ENCODE measurements at regions not wholly inside any gene's neighbourhood (a gene's known extent, or its start where the extent isn't known, plus 50 kb on each side); places are given as distances from the start of the nearest gene placed in this dataset.
A peak's percentile ranks its signal among the peaks of the same experiment; 100 is the strongest.

DNA sequence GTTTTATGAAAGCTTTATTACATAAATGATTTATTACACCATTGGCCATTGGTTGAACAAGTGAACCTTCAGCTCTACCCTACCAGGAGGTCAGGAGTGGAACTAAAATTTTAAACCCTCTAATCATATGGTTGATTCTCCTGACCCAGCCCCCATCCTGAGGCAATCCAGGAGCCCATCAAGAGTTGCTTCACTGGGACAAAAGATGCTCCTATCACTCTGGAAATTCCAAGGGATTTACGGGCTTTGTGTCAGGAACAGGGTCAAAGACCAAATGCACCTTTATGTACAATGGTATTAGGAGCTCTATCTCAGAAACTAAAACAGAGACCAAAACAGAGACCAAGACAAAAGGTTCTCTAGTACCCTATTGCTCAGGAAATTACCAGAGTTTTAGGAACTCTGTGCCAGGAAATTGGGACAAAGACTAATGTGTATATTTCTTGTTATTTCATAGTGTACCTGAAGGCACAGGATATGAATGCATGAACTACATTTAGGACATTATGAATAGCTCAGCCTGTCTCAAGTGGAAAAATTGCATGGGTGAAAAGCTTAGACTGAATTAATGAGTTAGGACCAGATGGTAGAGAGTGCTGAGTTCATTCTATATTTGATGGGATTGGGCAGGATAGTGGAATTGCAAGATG is 171.7 kb upstream of the FLRT2 start:
- DNase-seq (ENCODE audit: low read depth), result no peak

DNA sequence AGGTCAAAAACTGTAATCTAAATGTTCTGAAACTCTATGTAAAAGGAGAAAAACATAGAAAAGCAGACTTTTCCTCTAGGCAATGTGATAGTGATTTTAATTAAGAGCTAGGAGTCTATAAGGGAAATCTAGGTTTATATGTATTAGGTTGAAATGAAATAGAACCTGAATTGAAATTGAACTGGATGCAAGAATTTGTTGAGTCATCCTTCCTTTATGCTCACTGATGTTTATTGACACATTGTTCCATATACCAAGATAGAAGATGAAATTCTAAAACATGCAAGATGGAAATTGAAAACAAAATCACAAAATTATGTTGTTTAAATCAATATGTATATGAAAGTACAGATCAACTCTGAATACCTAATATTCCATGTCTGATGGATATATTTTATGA is 170.4 kb upstream of the FLRT2 start:
- DNase-seq (ENCODE audit: low read depth), result no peak

DNA sequence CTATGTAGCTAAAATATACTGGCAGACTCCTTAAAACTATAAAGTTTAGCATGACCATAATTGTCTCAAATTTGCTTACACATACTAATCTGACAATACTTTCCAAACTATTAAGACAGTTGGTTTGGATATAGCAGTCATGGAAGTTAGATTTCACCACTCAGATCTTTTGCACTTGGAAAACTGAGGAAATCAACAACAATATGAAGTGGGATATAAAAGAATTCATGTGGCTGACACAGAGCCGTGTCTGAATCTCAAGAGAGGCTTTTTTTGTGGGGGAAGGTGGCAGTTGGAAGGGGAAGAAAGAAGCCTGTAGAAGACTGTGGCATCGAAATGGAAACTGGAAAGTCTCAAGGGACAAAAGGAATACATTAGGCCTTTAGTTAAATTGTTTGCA is 166.6 kb upstream of the FLRT2 start:
- no peak for DNase-seq (ENCODE audit: low read depth)

DNA sequence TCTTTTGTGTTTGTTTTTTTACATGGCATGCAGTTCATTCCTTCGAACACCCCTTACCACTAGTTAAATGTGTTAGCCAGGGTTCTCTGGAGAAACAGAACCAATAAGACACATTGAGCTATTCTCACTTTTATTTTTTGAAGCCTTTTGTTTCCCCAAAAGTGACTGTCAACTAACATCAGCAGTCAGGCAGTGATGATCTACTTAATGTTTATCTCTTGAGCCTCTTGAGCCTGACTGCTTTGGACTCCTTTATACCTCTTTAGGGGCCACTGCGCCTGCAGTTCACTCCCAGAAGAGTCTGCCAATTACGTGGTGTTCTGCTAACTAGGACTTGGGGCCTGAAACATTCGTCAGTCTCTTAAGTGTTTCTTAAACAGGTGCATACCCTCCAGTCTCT is 163.7 kb upstream of the FLRT2 start:
- no peak for DNase-seq (ENCODE audit: low read depth)

DNA sequence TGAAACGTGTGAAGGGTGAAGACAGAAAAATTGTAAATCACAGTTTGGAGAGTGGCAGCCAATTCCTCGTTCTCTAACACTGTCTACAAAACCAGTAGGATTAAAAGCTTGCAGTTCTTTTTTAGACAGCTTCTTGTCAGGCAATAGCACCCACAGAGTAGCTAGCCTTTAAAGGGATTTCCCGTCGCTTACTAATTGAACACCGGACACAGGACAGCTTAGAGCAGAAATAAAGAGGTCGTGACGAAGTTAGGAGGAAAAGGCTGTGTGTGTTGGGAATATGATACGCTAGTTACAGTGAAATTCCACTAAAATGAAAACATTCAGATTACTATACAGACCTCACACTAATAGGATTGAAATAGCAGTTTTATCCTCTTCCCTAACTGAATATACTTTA is 149.1 kb upstream of the FLRT2 start:
- peak; percentile 18 for DNase-seq (ENCODE audit: low read depth)

DNA sequence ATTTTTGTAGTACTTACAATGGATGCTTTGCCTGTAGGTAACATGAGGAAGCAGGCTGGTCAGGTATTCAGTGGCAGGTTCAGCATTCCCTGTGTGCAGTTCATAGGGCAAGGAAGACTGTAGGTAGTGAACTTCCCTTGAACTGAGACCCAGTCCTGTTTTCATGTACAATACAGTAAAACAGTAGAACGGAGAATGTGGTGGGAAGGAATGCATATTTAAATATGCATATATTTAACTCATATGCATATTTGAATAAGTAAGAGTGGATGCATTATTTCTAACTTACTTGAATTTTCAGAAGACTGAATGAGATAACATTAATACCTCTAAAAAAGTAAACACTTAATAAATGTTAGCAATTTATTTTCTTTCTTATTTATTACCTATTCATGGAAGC is 147.6 kb upstream of the FLRT2 start:
- DNase-seq (ENCODE audit: low read depth), result no peak

DNA sequence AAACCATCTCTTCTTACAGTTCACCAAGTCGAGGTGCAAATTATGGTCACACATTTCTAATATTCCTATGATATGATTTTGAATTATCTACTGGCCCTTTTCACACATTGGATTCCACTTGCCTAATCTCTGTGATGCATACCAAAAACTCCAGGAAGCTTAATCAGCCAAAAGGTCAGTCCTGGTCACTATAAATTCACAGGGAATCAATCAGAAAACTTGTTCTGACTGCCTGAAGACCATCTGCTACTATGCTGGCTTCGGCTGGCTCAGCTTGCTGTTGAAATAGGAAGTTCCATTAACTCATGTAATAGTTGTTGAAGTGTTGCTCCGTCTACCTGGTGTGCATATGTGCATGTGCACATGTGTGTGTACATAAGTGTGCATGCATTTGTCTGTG is 142.8 kb upstream of the FLRT2 start:
- no peak for DNase-seq (ENCODE audit: low read depth)

DNA sequence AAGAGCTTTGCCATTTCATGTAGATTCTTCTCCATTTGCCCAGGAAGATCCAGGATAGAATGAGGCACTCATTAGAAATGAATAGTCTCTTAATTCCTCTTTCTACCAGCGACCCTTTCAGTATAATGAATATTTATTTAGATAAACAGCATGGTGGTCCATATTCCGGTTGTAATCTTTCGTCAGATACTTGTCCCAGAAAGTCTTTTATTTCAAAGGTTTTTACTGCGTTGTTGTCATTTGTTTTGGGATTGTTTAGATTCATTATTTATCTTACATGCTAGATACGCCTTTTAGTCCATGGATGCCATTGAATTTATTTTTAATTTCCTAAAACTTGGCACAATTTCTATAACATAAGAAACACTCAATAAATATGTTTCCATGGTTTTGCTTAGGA is 139.7 kb upstream of the FLRT2 start:
- no peak for DNase-seq (ENCODE audit: low read depth)

DNA sequence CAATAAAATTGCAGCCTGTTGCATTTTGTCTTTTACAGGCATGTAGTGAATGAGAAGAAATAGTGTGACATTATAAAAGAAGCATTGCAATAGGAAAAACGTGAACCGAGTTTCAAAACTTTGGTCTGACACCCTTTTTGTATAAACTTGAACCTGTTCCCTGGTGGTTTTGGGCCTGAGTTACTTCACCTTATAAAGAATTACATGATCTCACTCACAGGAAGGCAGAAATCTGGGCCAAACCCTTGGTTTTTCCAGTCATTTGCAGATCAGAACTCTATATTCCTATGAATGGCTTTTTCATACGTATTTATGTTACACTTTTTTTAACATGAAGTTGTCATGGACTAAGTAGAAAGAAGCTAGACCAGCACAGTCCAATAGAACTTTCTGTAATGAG is 138.5 kb upstream of the FLRT2 start:
- DNase-seq (ENCODE audit: low read depth), result no peak

DNA sequence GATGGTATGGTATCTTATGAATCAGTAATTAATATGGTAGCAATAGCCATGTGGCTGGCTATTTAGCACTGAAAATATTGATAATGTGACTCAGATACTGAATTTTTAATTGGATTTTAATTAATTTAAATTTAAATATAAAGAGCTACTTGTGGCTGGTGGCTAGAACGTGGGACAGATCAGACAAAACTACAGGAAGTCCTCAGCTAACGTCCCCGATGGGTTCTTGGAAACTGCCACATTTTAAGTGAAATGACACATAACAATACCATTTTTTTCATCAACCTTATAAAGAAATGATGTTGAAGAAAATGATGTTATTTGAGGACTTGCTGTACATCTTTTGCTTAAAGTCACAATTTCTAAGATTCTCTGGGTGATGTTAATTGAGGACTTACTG is 138.1 kb upstream of the FLRT2 start:
- DNase-seq (ENCODE audit: low read depth), result no peak

DNA sequence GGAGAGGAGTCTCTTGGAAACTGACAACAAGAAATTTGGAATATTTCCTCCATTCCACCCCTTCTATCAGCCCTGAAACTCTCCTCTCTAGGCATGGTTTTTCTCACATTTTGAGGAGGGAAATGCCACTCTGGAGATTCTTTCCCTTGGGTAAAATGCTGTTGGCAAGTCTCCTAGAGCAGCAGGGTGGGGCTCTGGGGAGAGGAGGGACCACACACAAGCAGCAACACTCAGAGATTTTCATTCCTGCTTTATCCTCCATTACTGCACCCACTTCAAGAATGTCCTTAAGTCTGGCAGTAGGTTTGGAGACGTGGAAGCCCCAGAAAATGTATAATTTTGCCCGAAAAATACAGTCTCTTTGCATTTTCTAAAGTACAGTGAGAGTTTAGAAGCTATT is 130.8 kb upstream of the FLRT2 start:
- peak; percentile 40 for DNase-seq (ENCODE audit: low read depth)

DNA sequence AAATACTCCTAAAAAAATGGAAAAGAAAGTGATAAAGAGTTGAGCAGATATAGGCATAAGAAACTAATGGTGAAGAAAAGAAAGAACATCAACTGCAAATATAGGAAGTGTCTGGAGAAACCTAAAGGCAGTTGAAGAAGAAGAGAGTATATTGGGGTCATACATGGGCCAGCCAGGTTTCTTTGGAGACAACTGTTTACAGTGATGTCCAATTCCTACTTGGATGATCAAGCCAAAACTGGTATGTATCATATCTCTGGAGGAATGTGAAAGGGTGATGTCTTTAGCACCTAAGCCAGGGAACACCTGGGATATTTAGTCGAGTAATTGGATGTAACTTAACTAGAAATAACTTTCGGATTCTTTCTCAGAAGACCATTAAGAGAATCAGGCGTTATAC is 129.3 kb upstream of the FLRT2 start:
- DNase-seq (ENCODE audit: low read depth), result no peak

DNA sequence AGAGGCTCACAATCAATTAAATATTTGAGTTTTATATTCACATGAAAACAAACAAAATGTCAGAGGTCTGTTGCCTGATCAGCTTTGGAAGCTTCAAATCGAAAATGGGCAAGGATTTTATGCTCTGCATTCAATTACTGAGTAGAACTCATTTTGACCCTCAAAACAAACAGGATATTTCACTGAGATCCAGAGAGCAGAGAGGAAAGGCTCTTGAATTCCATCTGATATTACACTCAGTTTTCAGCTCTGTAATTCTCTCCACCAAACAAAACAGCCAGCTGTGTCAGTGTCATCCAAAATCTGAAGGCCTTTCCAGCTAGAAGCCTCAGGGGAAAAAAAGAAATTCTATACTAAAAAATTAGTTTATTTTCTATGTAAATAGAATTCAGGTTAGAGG is 128.6 kb upstream of the FLRT2 start:
- DNase-seq (ENCODE audit: low read depth), result peak; percentile 17

DNA sequence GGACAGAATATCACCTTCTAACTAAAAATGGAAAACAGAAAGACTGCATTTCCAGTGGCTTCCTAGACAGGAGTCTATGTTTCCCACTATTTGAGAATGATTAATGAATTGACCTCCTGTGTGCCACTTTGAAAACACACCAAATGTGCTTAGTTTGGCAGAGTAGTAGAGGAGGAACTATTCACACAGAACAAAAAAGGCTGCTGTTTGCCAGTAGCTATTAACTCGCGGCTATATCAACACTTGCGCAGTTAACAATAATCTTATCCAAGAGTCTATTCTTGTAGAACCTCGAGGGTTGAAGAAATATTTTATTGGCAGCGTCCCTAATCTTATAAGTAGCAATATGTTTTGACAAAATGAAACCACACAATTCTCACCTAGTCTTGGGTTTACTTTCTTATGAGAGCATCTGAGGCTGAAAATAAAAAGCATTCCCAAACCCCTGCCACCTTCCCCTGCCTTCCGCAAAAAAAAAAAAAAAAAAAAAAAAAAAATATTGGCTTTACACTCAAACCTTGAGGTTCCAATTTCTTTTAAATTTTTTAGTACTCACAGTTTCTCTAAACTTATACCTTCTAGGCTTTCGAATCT is 127.3 kb upstream of the FLRT2 start:
- no peak for DNase-seq (ENCODE audit: low read depth)

DNA sequence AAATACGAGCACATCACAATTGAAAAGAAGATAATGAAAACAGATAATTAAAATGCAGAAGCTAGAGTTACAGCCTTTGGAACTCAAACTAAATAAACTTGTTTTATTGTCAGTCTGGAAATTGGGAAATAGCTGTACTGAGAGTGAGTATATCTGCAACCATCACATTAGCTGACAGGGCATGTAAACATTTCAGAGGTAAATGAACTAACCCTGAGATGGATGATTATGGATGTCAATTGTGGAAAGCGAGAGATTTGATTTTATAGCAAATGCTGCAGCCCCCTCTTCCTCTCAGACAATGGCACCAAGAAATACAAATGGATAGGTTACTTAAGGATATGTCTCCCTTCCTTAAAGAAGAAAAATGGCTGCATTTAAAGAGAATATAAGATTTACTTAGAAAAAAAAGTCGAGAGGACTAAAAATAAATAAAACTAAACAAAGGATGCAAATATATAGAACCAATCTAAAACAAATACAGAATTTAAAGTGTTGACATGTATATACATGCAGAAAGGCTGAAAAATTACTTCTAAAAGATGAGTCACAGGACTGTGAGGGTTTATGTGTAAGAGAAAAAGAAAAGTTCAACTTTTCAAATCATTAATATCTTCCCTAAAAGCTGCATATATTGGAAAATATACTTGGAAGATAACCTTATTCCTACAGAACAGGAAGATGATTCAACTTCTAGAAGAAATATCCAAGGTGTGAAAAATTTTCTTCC is 120.3 kb upstream of the FLRT2 start:
- DNase-seq (ENCODE audit: low read depth), result no peak

DNA sequence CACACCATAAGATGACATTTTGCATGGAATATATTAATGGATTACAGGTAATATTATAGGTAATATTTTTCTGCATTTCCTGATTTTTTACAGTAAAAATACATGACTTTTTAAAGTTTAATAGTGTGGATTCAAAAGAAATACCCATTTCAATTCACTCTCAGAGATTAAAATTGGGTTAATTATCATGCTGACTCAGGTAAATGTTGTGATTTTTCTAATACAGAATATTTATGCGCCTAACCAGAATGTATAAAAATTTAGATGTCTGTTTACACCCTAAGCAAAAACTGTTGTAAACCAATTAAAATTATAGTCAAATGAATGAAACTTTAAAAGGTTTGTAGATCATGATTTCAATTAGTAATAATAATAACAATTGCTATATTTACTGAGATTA is 117.2 kb upstream of the FLRT2 start:
- DNase-seq (ENCODE audit: low read depth), result no peak

DNA sequence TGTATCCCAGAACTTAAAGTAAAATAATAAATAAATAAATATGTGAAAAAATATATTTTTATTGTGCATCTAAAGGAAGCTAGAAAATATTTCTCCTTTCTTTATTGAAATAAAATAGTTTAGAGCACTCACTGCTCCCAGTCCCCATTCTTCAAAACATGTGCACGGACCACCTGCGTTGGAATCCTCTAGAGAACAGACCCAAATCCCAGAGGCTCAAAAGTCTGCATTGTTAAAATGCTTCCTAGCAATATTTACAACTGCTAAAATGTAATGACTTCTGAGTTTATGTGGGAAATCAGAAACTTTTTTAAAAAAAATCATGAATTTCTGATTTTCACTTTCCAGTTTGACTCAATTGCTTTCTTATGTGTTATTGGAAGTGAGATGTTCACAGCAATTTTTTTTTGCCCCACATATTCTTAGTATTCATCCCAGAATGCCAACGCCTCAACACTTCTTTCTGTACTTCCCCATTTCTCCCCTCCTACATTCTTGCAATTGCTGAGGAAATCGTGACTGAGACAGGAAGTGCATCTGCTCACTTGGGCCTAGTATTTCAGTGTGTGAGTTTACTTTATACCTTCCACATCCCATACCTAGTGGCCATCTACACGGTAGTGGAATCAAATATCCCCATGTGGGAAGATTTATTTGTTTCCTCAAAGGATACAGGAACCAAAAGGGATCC is 116.0 kb upstream of the FLRT2 start:
- DNase-seq (ENCODE audit: low read depth), result no peak

DNA sequence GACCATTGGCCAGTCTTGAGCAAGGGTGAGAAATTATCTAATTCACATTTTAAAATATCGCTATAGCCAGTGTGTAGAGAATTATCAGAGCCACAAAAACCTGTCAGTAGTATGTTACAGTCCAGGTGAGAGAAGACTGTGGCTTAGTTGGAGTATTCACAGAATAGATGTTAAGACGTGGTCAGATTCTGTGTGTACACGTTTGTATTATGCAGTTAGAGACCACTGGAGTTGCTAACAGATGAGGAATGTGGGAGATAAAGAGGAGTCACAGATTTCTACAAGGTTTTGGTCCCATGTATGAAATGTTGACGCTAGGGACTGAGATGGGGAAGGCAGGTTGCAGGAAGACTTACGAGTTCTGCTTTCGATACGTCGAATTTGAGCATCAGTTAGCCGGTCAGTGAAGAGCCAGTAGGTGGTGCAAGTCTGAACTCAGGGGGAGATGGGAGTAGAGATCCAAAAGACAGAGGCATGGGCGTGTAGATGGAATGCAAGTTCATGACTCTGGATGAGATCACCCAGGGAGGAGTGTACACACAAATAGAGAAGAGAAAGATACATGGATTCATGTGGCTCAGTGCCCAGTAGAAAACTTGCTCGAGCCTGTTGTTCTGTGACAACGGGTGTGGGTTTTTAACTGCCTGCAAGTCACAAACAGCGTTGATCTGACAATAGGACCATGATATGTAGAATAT is 114.8 kb upstream of the FLRT2 start:
- DNase-seq (ENCODE audit: low read depth), result peak; percentile 97

DNA sequence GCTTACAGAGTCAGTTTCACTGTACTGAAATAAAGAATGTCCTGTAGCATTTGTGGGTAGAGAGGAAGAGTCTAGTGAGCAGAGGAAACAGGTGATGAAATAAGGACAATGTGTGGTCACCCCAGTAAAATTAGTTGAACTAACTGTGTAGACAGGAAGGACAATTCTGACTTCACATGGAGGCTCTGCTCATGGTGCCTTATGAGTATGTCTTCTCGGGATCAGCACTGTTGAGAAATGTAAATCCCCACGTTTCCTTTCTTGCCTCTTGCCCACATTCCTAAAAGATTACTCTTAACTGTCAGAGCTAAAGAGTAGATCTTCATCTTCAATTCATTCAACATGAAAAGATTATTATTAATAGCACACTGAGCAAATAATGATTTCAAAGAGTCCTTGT is 113.2 kb upstream of the FLRT2 start:
- peak; percentile 81 for DNase-seq (ENCODE audit: low read depth)

DNA sequence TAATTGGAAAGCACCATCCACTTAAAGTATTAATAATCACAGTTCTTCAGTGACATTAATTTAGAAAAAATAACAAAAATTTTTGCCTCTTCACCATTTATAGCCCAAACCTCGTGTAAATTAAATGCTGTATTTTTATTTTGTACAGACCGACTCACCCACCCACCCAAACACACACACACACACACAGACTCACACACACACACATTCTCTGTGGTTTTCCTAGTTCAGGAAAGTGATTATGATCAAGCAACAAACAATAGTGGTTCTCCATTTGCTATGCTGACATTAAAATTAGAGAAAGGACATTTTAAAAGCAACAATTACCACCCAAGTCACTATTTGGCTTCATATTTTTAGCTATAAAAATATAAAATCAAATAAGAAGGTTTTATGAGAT is 112.5 kb upstream of the FLRT2 start:
- peak; percentile 29 for DNase-seq (ENCODE audit: low read depth)

DNA sequence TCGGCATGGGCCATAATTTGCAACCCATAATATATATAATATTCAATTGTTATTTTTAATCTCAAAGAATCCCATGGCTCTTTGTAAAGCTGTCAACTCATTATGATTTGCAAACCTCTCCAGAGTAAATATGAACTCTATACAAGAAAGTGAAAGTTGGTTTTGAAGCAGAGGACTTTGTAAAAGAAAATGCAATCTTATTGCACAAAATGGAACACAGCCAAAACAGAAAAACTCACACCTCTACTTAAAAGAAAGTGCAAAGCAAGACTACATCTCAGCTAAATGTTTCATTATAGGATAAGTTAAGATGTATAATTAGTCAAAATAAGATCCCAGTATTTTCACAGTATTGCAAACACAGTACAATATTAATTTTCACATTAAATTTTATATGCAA is 111.2 kb upstream of the FLRT2 start:
- no peak for DNase-seq (ENCODE audit: low read depth)

DNA sequence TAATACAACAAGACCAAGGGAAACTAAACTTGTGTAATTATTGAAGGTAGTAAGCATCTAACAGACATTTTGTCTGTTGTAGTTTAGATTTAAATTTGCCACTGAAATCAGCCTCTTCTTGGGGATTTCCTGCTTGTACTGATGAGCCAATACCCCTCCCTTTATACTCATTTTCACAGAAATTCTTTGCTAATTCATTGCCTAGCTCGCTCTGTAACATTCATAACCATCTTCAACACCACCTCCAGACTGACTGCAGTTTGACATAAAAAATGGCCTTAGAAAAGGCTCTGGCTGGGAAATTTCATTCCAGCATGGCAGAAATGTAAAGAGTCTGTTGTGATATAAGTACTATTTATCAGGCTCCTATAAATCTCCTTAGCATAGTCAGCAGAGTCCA is 109.7 kb upstream of the FLRT2 start:
- no peak for DNase-seq (ENCODE audit: low read depth)

Measured in myocyte (in vitro differentiated cells).